SJSA1 (cell line): ENCODE measurements at regions not wholly inside any gene's neighbourhood (a gene's known extent, or its start where the extent isn't known, plus 50 kb on each side); places are given as distances from the start of the nearest gene placed in this dataset.

Experiments used
- DNase-seq, 2 experiments: peaks; one replicate each; pipeline ENCODE4 v3.0.0-alpha.2; 2015 to 2020; ENCODE audit warnings: low spot score in 2 of 2, low read depth in 1 of 2
- H3K27ac ChIP-seq: fragments of 250-450 bp; sonication (Bioruptor Pico); 2 replicates; pipeline ENCODE4 v1.5.1; 2020; ENCODE audit warnings: mild to moderate bottlenecking, moderate library complexity
- H3K27me3 ChIP-seq: fragments of 250-450 bp; sonication (Bioruptor Pico); replicated peaks from 2 replicates; pipeline ENCODE4 v1.5.1; 2020; ENCODE audit warnings: mild to moderate bottlenecking, moderate library complexity
- H3K36me3 ChIP-seq: fragments of 250-450 bp; sonication (Bioruptor Pico); 2 replicates; pipeline ENCODE4 v1.5.1; 2020; ENCODE audit warnings: mild to moderate bottlenecking
- H3K4me1 ChIP-seq: fragments of 250-450 bp; sonication (Bioruptor Pico); replicated peaks from 2 replicates; pipeline ENCODE4 v1.6.1; 2021; ENCODE audit warnings: mild to moderate bottlenecking
- H3K4me3 ChIP-seq: fragments of 250-450 bp; sonication (Bioruptor Pico); 2 replicates; pipeline ENCODE4 v1.5.1; 2020; ENCODE audit warnings: mild to moderate bottlenecking
- H3K9me3 ChIP-seq: fragments of 250-450 bp; sonication (Bioruptor Pico); replicated peaks from 2 replicates; pipeline ENCODE4 v1.5.1; 2020; ENCODE audit warnings: mild to moderate bottlenecking

GRCh38 chr6:41423002-41423401, 87.6 kb downstream of the NCR2 start:
- Histone ChIP-seq H3K4me3 (no peak overlapping the region), H3K4me1 (peaks cover 3% of the 10 kb centered on the region; the same call in 1 of the 2 replicates), H3K27ac (no peak overlapping the region), H3K27me3 (no peaks in the 10 kb centered on the region), H3K9me3 (no peaks in the 10 kb centered on the region; the same call in 1 of the 2 replicates), H3K36me3 (no peaks in the 10 kb centered on the region)
- no peak for DNase-seq

- Histone ChIP-seq H3K9me3 (no peaks in the 10 kb centered on the region; the same call in 1 of the 2 replicates), H3K4me1 (peaks cover 13% of the 10 kb centered on the region), H3K4me3 (no peak overlapping the region), H3K36me3 (no peaks in the 10 kb centered on the region), H3K27ac (no peak overlapping the region), H3K27me3 (no peaks in the 10 kb centered on the region)
- peak; percentile 80 to 86 for DNase-seq
These were observed 89.1 kb downstream of the NCR2 start for GRCh38 chr6:41424370-41425058.

GRCh38 chr6:41425511-41425910, 90.1 kb downstream of the NCR2 start:
- H3K36me3 ChIP-seq = no peaks in the 10 kb centered on the region
- H3K9me3 ChIP-seq = no peaks in the 10 kb centered on the region
- H3K27me3 ChIP-seq = no peaks in the 10 kb centered on the region
- DNase-seq = no peak
- H3K4me3 ChIP-seq = no peak overlapping the region
- peaks cover 23% of the 10 kb centered on the region for H3K4me1 ChIP-seq
- no peak overlapping the region for H3K27ac ChIP-seq

- Histone ChIP-seq H3K27me3 (no peaks in the 10 kb centered on the region), H3K27ac (no peak overlapping the region), H3K9me3 (no peaks in the 10 kb centered on the region), H3K4me3 (no peak overlapping the region), H3K36me3 (no peaks in the 10 kb centered on the region), H3K4me1 (peaks cover 31% of the 10 kb centered on the region)
- no peak for DNase-seq
These were observed 91.0 kb downstream of the NCR2 start for GRCh38 chr6:41426438-41426851.

- Histone ChIP-seq H3K36me3 (no peaks in the 10 kb centered on the region), H3K27ac (no peak overlapping the region), H3K27me3 (no peaks in the 10 kb centered on the region), H3K9me3 (no peaks in the 10 kb centered on the region), H3K4me3 (no peak overlapping the region), H3K4me1 (peaks cover 31% of the 10 kb centered on the region)
- no peak for DNase-seq
These were observed 91.7 kb downstream of the NCR2 start for GRCh38 chr6:41426888-41427641.

GRCh38 chr6:41427642-41428335, 92.4 kb downstream of the NCR2 start:
- H3K27ac ChIP-seq = no peak overlapping the region
- H3K9me3 ChIP-seq = no peaks in the 10 kb centered on the region
- no peaks in the 10 kb centered on the region for H3K36me3 ChIP-seq
- H3K4me3 ChIP-seq = no peak overlapping the region
- no peak for DNase-seq
- H3K4me1 ChIP-seq = peaks cover 31% of the 10 kb centered on the region
- H3K27me3 ChIP-seq = no peaks in the 10 kb centered on the region

GRCh38 chr6:41428336-41428995, 93.1 kb downstream of the NCR2 start:
- Histone ChIP-seq H3K27me3 (no peaks in the 10 kb centered on the region), H3K4me3 (no peak overlapping the region), H3K9me3 (no peaks in the 10 kb centered on the region), H3K36me3 (no peaks in the 10 kb centered on the region), H3K27ac (no peak overlapping the region), H3K4me1 (peaks cover 31% of the 10 kb centered on the region)
- no peak for DNase-seq

GRCh38 chr6:41428996-41429421, 93.6 kb downstream of the NCR2 start:
- peak; percentile 66 to 79 for DNase-seq
- Histone ChIP-seq H3K27me3 (no peaks in the 10 kb centered on the region), H3K27ac (no peak overlapping the region), H3K4me3 (no peak overlapping the region), H3K4me1 (peaks cover 31% of the 10 kb centered on the region), H3K36me3 (no peaks in the 10 kb centered on the region), H3K9me3 (no peaks in the 10 kb centered on the region)

GRCh38 chr6:41429506-41430504, 94.4 kb downstream of the NCR2 start:
- no peak overlapping the region for H3K4me3 ChIP-seq
- peak in 1 of 2 experiments; percentile 45 for DNase-seq
- H3K27ac ChIP-seq = no peak overlapping the region
- H3K36me3 ChIP-seq = no peaks in the 10 kb centered on the region
- no peaks in the 10 kb centered on the region for H3K9me3 ChIP-seq
- no peaks in the 10 kb centered on the region for H3K27me3 ChIP-seq
- H3K4me1 ChIP-seq = peaks cover 28% of the 10 kb centered on the region

- DNase-seq = peak; percentile 60 to 68
- H3K4me3 ChIP-seq = no peak overlapping the region
- H3K4me1 ChIP-seq = peaks cover 28% of the 10 kb centered on the region
- H3K9me3 ChIP-seq = no peaks in the 10 kb centered on the region
- no peaks in the 10 kb centered on the region for H3K36me3 ChIP-seq
- H3K27me3 ChIP-seq = no peaks in the 10 kb centered on the region
- no peak overlapping the region for H3K27ac ChIP-seq
These were observed 95.5 kb downstream of the NCR2 start for GRCh38 chr6:41430875-41431274.

- Histone ChIP-seq H3K9me3 (no peaks in the 10 kb centered on the region), H3K36me3 (no peaks in the 10 kb centered on the region), H3K27ac (no peak overlapping the region), H3K4me3 (no peak overlapping the region), H3K4me1 (peaks cover 28% of the 10 kb centered on the region), H3K27me3 (no peaks in the 10 kb centered on the region)
- DNase-seq = no peak
These were observed 96.9 kb downstream of the NCR2 start for GRCh38 chr6:41432280-41432679.

GRCh38 chr6:41434803-41435481, 99.5 kb downstream of the NCR2 start:
- Histone ChIP-seq H3K4me1 (peaks cover 14% of the 10 kb centered on the region), H3K9me3 (no peaks in the 10 kb centered on the region), H3K36me3 (no peaks in the 10 kb centered on the region), H3K4me3 (no peak overlapping the region), H3K27me3 (no peaks in the 10 kb centered on the region), H3K27ac (no peak overlapping the region)
- DNase-seq = no peak
